ENCODE measurements at regions not wholly inside any gene's neighbourhood (a gene's known extent, or its start where the extent isn't known, plus 50 kb on each side); places are given as distances from the start of the nearest gene placed in this dataset.

DNA sequence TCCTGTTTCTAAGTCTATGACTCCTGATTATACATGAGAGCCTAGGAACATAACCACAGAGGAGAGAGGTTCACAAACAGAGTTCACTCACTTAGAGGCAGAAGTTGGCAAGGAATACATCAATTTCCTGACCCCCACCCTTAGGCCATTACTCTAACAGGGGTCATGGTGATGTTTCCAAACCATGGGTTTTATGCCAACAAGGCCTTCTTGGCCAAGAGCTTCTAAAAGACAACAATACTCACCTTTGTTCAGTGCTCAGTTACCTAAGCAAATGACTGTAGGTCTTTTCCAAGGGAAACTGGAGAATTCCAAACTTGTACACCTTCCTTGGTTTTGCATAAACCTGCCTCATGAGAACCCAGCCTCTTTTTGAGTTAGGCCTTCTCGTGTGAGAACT lies 52.6 kb downstream of the ERICH4 start:
- TF ChIP-seq, protein P1, sequence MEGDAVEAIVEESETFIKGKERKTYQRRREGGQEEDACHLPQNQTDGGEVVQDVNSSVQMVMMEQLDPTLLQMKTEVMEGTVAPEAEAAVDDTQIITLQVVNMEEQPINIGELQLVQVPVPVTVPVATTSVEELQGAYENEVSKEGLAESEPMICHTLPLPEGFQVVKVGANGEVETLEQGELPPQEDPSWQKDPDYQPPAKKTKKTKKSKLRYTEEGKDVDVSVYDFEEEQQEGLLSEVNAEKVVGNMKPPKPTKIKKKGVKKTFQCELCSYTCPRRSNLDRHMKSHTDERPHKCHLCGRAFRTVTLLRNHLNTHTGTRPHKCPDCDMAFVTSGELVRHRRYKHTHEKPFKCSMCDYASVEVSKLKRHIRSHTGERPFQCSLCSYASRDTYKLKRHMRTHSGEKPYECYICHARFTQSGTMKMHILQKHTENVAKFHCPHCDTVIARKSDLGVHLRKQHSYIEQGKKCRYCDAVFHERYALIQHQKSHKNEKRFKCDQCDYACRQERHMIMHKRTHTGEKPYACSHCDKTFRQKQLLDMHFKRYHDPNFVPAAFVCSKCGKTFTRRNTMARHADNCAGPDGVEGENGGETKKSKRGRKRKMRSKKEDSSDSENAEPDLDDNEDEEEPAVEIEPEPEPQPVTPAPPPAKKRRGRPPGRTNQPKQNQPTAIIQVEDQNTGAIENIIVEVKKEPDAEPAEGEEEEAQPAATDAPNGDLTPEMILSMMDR (IDR thresholded peaks at IDR 0.05), result no peak
- Mint-ChIP-seq H3K36me3 (no peaks in the 10 kb centered on the region), H3K27me3 (ENCODE audit: low read depth in 2 of 2) (peaks cover 25 to 34% of the 10 kb centered on the region in 2 donors), H3K4me3 (no peak overlapping the region), H3K9me3 (no peaks in the 10 kb centered on the region), H3K27ac (no peak overlapping the region), H3K4me1 (no peaks in the 10 kb centered on the region)
- H3K27ac ChIP-seq (ENCODE audit: low read length), result no peak overlapping the region
- H3K9me3 ChIP-seq (ENCODE audit: control insufficient read depth, insufficient read depth, low read length), result no peaks in the 10 kb centered on the region
- intact Hi-C loops (cut with micrococcal nuclease), result no loop called here
- ATAC-seq (no peak), DNase-seq (no peak)
- no peak overlapping the region for H3K4me3 ChIP-seq (ENCODE audit: low read length)
- H3K4me1 ChIP-seq (ENCODE audit: control insufficient read depth, insufficient read depth, low read length), result no peaks in the 10 kb centered on the region
- 60% methylated on average over 1 of the region's 1 CpG for WGBS (ENCODE audit: insufficient coverage)
- H3K36me3 ChIP-seq (ENCODE audit: control insufficient read depth, insufficient read depth, low read length), result no peaks in the 10 kb centered on the region
- H3K27me3 ChIP-seq (ENCODE audit: control insufficient read depth, insufficient read depth, low read length), result no peaks in the 10 kb centered on the region

DNA sequence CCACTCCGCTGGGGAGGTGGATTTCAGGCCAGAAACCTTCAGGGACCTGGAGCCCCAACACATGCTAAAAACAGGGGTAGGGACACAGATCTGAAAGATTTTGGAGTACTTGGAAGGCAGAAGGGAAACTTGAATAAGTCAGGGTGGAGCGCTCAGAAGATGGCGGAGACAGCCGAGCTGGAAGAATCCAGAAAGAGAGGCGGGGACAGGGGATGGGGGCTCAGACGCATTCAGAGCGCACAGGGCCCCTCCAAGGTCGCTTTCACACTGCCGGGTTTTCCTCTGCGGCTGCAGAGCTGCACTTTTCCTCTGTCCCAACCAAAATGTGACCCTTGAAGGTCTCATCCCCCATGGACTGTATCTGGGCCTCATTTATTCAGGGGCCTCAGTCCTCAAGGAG lies 56.9 kb downstream of the ERICH4 start:
- Mint-ChIP-seq H3K4me3 (no peak overlapping the region), H3K27ac (no peak overlapping the region), H3K4me1 (no peaks in the 10 kb centered on the region), H3K36me3 (no peaks in the 10 kb centered on the region), H3K9me3 (no peaks in the 10 kb centered on the region), H3K27me3 (ENCODE audit: low read depth in 2 of 2) (peaks cover 43 to 52% of the 10 kb centered on the region in 2 donors)
- H3K4me1 ChIP-seq (ENCODE audit: control insufficient read depth, insufficient read depth, low read length), result no peaks in the 10 kb centered on the region
- no peaks in the 10 kb centered on the region for H3K9me3 ChIP-seq (ENCODE audit: control insufficient read depth, insufficient read depth, low read length)
- H3K4me3 ChIP-seq (ENCODE audit: low read length), result no peak overlapping the region
- H3K27me3 ChIP-seq (ENCODE audit: control insufficient read depth, insufficient read depth, low read length), result no peaks in the 10 kb centered on the region
- WGBS (ENCODE audit: insufficient coverage), result 90% methylated on average over 10 of the region's 10 CpGs
- ATAC-seq (no peak), DNase-seq (no peak)
- no peaks in the 10 kb centered on the region for H3K36me3 ChIP-seq (ENCODE audit: control insufficient read depth, insufficient read depth, low read length)
- intact Hi-C loops (cut with micrococcal nuclease), result no loop called here
- no peak overlapping the region for H3K27ac ChIP-seq (ENCODE audit: low read length)
- TF ChIP-seq, protein P1 (IDR thresholded peaks at IDR 0.05), result no peak

DNA sequence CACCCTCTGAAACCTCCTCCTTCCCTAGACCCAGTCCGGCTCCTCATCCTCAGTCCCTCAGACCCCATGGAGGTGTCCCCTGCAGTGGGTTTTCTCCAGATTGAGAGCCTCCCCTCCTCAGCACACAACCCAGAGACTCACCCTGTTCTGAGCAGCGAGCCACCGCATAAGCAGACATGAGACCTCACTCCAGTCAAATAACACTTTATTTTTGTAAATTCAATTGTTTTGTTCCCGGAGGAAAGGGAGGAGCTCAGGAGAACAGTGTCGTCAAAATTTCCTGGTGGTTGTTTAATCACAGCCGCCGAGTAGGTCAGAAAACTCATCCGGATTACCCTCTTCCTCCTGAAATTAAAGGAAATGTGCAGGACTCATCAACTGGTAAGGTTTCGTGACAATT lies 57.5 kb downstream of the ERICH4 start:
- no peak overlapping the region for H3K4me3 ChIP-seq (ENCODE audit: low read length)
- DNase-seq (no peak), ATAC-seq (no peak)
- Mint-ChIP-seq H3K27me3 (ENCODE audit: low read depth in 2 of 2) (peaks cover 48 to 58% of the 10 kb centered on the region in 2 donors), H3K36me3 (no peaks in the 10 kb centered on the region), H3K4me3 (no peak overlapping the region), H3K9me3 (no peaks in the 10 kb centered on the region), H3K27ac (no peak overlapping the region), H3K4me1 (no peaks in the 10 kb centered on the region)
- H3K27ac ChIP-seq (ENCODE audit: low read length), result no peak overlapping the region
- TF ChIP-seq, protein P1 (IDR thresholded peaks at IDR 0.05), result no peak
- H3K4me1 ChIP-seq (ENCODE audit: control insufficient read depth, insufficient read depth, low read length), result no peaks in the 10 kb centered on the region
- no peaks in the 10 kb centered on the region for H3K9me3 ChIP-seq (ENCODE audit: control insufficient read depth, insufficient read depth, low read length)
- H3K27me3 ChIP-seq (ENCODE audit: control insufficient read depth, insufficient read depth, low read length), result no peaks in the 10 kb centered on the region
- intact Hi-C loops (cut with micrococcal nuclease), result no loop called here
- WGBS (ENCODE audit: insufficient coverage), result 93% methylated on average over 9 of the region's 9 CpGs
- no peaks in the 10 kb centered on the region for H3K36me3 ChIP-seq (ENCODE audit: control insufficient read depth, insufficient read depth, low read length)

DNA sequence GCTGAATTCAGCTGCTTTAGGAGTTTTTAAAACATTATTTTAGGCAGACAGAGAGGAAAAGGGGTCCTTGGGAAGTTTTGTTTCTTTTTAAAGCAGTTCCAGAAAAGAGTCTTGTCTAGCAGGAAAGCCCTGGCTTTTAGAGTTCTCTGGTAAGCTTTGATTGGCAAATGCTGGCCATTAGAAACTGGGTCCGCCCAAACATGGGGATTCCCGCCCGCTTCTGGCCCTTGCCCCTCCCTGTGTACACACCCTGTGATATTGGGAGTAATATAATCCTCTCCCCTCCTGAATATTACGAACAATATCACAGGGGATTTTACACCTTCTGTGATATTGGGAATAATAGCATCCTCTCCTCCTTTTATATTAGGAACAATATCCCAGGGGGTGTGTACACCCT lies 58.9 kb downstream of the ERICH4 start:
- Histone ChIP-seq H3K27ac (ENCODE audit: low read length) (no peak overlapping the region), H3K4me3 (ENCODE audit: low read length) (no peak overlapping the region), H3K9me3 (ENCODE audit: control insufficient read depth, insufficient read depth, low read length) (no peaks in the 10 kb centered on the region), H3K36me3 (ENCODE audit: control insufficient read depth, insufficient read depth, low read length) (no peaks in the 10 kb centered on the region), H3K4me1 (ENCODE audit: control insufficient read depth, insufficient read depth, low read length) (no peaks in the 10 kb centered on the region), H3K27me3 (ENCODE audit: control insufficient read depth, insufficient read depth, low read length) (no peaks in the 10 kb centered on the region)
- Mint-ChIP-seq H3K4me1 (no peaks in the 10 kb centered on the region), H3K27ac (no peak overlapping the region), H3K4me3 (no peak overlapping the region), H3K9me3 (no peaks in the 10 kb centered on the region), H3K27me3 (ENCODE audit: low read depth in 2 of 2) (peaks cover 58 to 72% of the 10 kb centered on the region in 2 donors), H3K36me3 (no peaks in the 10 kb centered on the region)
- TF ChIP-seq, protein P1 (IDR thresholded peaks at IDR 0.05), result no peak
- no CpG with 5 or more reads among the region's 4 CpGs for WGBS (ENCODE audit: insufficient coverage)
- intact Hi-C loops (cut with micrococcal nuclease), result no loop called here
- DNase-seq (no peak), ATAC-seq (no peak)
